Endothelial cell of umbilical vein (primary cell): ENCODE measurements at regions not wholly inside any gene's neighbourhood (a gene's known extent, or its start where the extent isn't known, plus 50 kb on each side); places are given as distances from the start of the nearest gene placed in this dataset.

Experiments
- BruUV-seq: library from RNA; stranded (reverse); fragments of 400-500 nt; replicated peaks from 2 replicates; lab custom pipeline; 2021; lab: Mats Ljungman, UMichigan
- CTCF ChIA-PET: fragments of 300-600, 350-600 bp; sonication (Branson Sonifier 250); formaldehyde crosslinking; loops from one replicate; lab custom pipeline; 2021; ENCODE audit warnings: antibody characterized with exemption, inconsistent platforms; lab: Charles Lee
- POLR2A ChIA-PET: fragments of 300-600, 350-600 bp; sonication (Branson Sonifier 250); formaldehyde crosslinking; loops from one replicate; lab custom pipeline; 2021; ENCODE audit warnings: antibody characterized with exemption, inconsistent platforms; lab: Charles Lee
- DNase-seq: peaks from one replicate; pipeline ENCODE4 v3.0.0-alpha.2; 2011; ENCODE audit warnings: low read depth, low spot score
- FAIRE-seq: peaks from 2 replicates; lab custom pipeline; 2011; peaks lifted over from hg19 to GRCh38; lab: Jason Lieb, UNC
- H2AFZ ChIP-seq: 2 replicates; pipeline ENCODE4 v1.6.0; 2012; ENCODE audit warnings: low read depth, low read length, control low read depth, inconsistent platforms
- H3K27ac ChIP-seq: 2 replicates; pipeline ENCODE4 v1.5.1; 2011; ENCODE audit warnings: low read depth, mild to moderate bottlenecking, control low read depth, low read length, moderate library complexity; ENCODE audit not compliant: insufficient read depth
- H3K27me3 ChIP-seq, 2 experiments: 2 replicates each; pipeline versions ENCODE4 v1.6.0 to v1.6.1; 2011; ENCODE audit warnings: low read length in 2 of 2, mixed read lengths in 1 of 2; ENCODE audit not compliant: control insufficient read depth in 2 of 2, insufficient read depth in 2 of 2
- H3K36me3 ChIP-seq, 2 experiments: 2 replicates in 1 of 2; 3 replicates in 1 of 2; pipeline ENCODE4 v1.5.1; 2011; ENCODE audit warnings: low read length in 2 of 2, mild to moderate bottlenecking in 1 of 2, moderate library complexity in 1 of 2; ENCODE audit not compliant: control insufficient read depth in 2 of 2, insufficient read depth in 2 of 2; ENCODE audit errors: extremely low read depth in 1 of 2
- H3K4me1 ChIP-seq: 3 replicates; pipeline ENCODE4 v1.5.1; 2011; ENCODE audit warnings: mild to moderate bottlenecking, low read length; ENCODE audit not compliant: control insufficient read depth, insufficient read depth; ENCODE audit errors: extremely low read depth
- H3K4me2 ChIP-seq: 2 replicates; pipeline ENCODE4 v1.6.1; 2011; ENCODE audit warnings: low read length, control low read depth, mixed read lengths; ENCODE audit not compliant: insufficient read depth
- H3K4me3 ChIP-seq, 3 experiments: fragments of 200-600 bp in 1 of 3; sonication (generic), shearing (Covaris generic) in 1 of 3; replicated peaks in 1 of 3; 2 replicates each; pipeline ENCODE4 v1.5.1; 2011 to 2016; ENCODE audit warnings: control low read depth in 3 of 3, low read length in 3 of 3, mild to moderate bottlenecking in 2 of 3, inconsistent platforms in 1 of 3, low read depth in 1 of 3, moderate library complexity in 1 of 3; ENCODE audit not compliant: insufficient read depth in 1 of 3
- H3K79me2 ChIP-seq: 2 replicates; pipeline ENCODE4 v1.6.0; 2012; ENCODE audit warnings: low read length, inconsistent platforms; ENCODE audit not compliant: control insufficient read depth, insufficient read depth
- H3K9ac ChIP-seq: replicated peaks from 2 replicates; pipeline ENCODE3; 2011; ENCODE audit warnings: low read length, control low read depth; ENCODE audit not compliant: insufficient read depth; ENCODE audit errors: extremely low read depth
- H3K9me1 ChIP-seq: replicated peaks from 3 replicates; pipeline ENCODE4 v1.6.0; 2011; ENCODE audit warnings: mild to moderate bottlenecking, low read length; ENCODE audit not compliant: control insufficient read depth, insufficient read depth; ENCODE audit errors: extremely low read depth
- H3K9me3 ChIP-seq: replicated peaks from 2 replicates; pipeline ENCODE4 v1.5.1; 2012; ENCODE audit warnings: low read length, inconsistent platforms; ENCODE audit not compliant: control insufficient read depth, insufficient read depth
- H4K20me1 ChIP-seq: replicated peaks from 2 replicates; pipeline ENCODE3; 2011; ENCODE audit warnings: mild to moderate bottlenecking, low read length; ENCODE audit not compliant: control insufficient read depth, insufficient read depth; ENCODE audit errors: extremely low read depth
- CTCF ChIP-seq, 2 donors: IDR thresholded peaks; 1 replicate in 1 of 2; 2 replicates in 1 of 2; pipeline ENCODE4 v1.5.1; 2011; ENCODE audit warnings: low read length in 2 of 2, mild to moderate bottlenecking in 2 of 2, moderate library complexity in 2 of 2, control low read depth in 1 of 2, inconsistent platforms in 1 of 2, low read depth in 1 of 2; ENCODE audit not compliant: insufficient read depth in 1 of 2; ENCODE audit errors: extremely low read depth in 1 of 2
- EZH2 ChIP-seq: IDR thresholded peaks from 2 replicates; pipeline ENCODE4 v1.6.1; 2012; ENCODE audit warnings: borderline replicate concordance, low read depth, mild to moderate bottlenecking, moderate library complexity, low read length, inconsistent platforms; ENCODE audit not compliant: severe bottlenecking
- FOS ChIP-seq: IDR thresholded peaks from 2 replicates; pipeline ENCODE4 v1.6.1; 2011; ENCODE audit warnings: mild to moderate bottlenecking, low read length, moderate library complexity, borderline replicate concordance; ENCODE audit not compliant: insufficient read depth
- GATA2 ChIP-seq: IDR thresholded peaks from 2 replicates; pipeline ENCODE4 v1.7.0; 2011; ENCODE audit warnings: low read depth, mild to moderate bottlenecking, moderate library complexity, mixed read lengths, low read length; ENCODE audit not compliant: insufficient read length, insufficient read depth
- JUN ChIP-seq: IDR thresholded peaks from 2 replicates; pipeline ENCODE4 v1.6.1; 2011; ENCODE audit warnings: borderline replicate concordance, low read depth; ENCODE audit not compliant: insufficient read length, insufficient read depth
- MAX ChIP-seq: IDR thresholded peaks from 2 replicates; pipeline ENCODE4 v1.6.1; 2011; ENCODE audit not compliant: insufficient read depth, insufficient read length
- MYC ChIP-seq: IDR thresholded peaks from one replicate; pipeline ENCODE4 v1.6.1; 2011; ENCODE audit warnings: mild to moderate bottlenecking, low read depth, low read length
- POLR2A ChIP-seq: IDR thresholded peaks from 2 replicates; pipeline ENCODE4 v1.6.1; 2012; ENCODE audit warnings: low read depth, mild to moderate bottlenecking, control low read depth, low read length
- POLR2AphosphoS5 ChIP-seq: IDR thresholded peaks from 2 replicates; pipeline ENCODE4 v1.6.1; 2012; ENCODE audit warnings: low read depth, mild to moderate bottlenecking, control low read depth, low read length, moderate library complexity; ENCODE audit not compliant: insufficient read depth
- dilution Hi-C: fragments of 300-500 bp; cut with MboI; formaldehyde crosslinking; loops from one replicate; pipeline ENCODE4 v1.15.0; 2019; ENCODE audit warnings: low sequenced_read_pairs; ENCODE audit not compliant: extremely low pct_ligation_motif_present
- intact Hi-C: fragments of 100-400 bp; cut with micrococcal nuclease; formaldehyde crosslinking; loops from one replicate; pipeline ENCODE4 v1.10.0; 2022

- no TSS peak for BruUV-seq
- ChIA-PET CTCF (no interaction called here), POLR2A (no interaction called here)
- no peak overlapping the region for H3K27ac ChIP-seq
- no peak overlapping the region for H3K4me2 ChIP-seq
- no peak overlapping the region for H3K4me3 ChIP-seq
- H3K27me3 ChIP-seq, result no peaks in the 10 kb centered on the region
- TF ChIP-seq CTCF (IDR thresholded peaks at IDR 0.05; ENCODE audit: extremely low read depth in 1 of 2, insufficient read depth in 1 of 2, low read depth in 1 of 2, low read length in 2 of 2) (no peak), POLR2AphosphoS5 (no peak), MAX (no peak), JUN (no peak), POLR2A (no peak), MYC (no peak), FOS (no peak), GATA2 (no peak), EZH2 (no peak)
- no peaks in the 10 kb centered on the region for H4K20me1 ChIP-seq
- DNase-seq, result no peak
- H3K36me3 ChIP-seq, result no peaks in the 10 kb centered on the region
- H2AFZ ChIP-seq, result no peak overlapping the region
- no peaks in the 10 kb centered on the region for H3K9me3 ChIP-seq
- no peaks in the 10 kb centered on the region for H3K4me1 ChIP-seq
- no peak for FAIRE-seq
- dilution Hi-C loops (no loop called here), intact Hi-C loops (no loop called here)
- H3K9me1 ChIP-seq, result no peaks in the 10 kb centered on the region
- H3K9ac ChIP-seq, result no peak overlapping the region
- H3K79me2 ChIP-seq, result no peaks in the 10 kb centered on the region
Measured at GRCh38 chrX:99271641-99272040, 1138.4 kb downstream of the PCDH19 start.
